ENCODE measurements at regions not wholly inside any gene's neighbourhood (a gene's known extent, or its start where the extent isn't known, plus 50 kb on each side); places are given as distances from the start of the nearest gene placed in this dataset.

DNA sequence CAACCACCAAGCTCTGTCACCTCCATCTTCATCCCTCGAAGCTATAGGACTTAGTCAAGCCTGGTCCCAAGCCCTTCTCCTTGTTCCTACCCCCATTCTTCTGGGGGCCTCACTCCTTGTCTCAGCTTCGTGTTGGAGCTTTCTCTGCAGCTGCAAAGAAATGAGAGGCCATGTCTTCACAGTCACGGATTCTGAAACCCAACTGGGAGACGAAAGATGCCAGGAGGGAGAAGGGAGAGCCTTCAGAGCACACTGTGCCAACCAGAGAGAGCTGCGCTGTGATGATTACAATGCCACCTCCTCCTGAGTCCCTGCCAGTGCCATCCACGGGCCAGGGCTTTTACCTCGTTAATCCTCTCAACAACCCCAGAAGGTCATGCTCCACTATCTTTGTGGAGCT, 469.3 kb downstream of the TBC1D22A start:
- no peak overlapping the region for H3K4me3 ChIP-seq (ENCODE audit: low read length)
- intact Hi-C loops (cut with micrococcal nuclease), result no loop called here
- no peaks in the 10 kb centered on the region for H3K9me3 ChIP-seq (ENCODE audit: control insufficient read depth, insufficient read depth, low read length)
- ATAC-seq (no peak), DNase-seq (no peak)
- no peaks in the 10 kb centered on the region for H3K36me3 ChIP-seq (ENCODE audit: control insufficient read depth, insufficient read depth, low read length)
- H3K4me1 Mint-ChIP-seq, result no peaks in the 10 kb centered on the region
- H3K9me3 Mint-ChIP-seq, result no peaks in the 10 kb centered on the region
- H3K4me1 ChIP-seq (ENCODE audit: control insufficient read depth, insufficient read depth, low read length), result no peaks in the 10 kb centered on the region
- H3K27ac Mint-ChIP-seq, result no peak overlapping the region
- H3K27me3 ChIP-seq (ENCODE audit: control insufficient read depth, insufficient read depth, low read length), result no peaks in the 10 kb centered on the region
- H3K4me3 Mint-ChIP-seq, result no peak overlapping the region
- H3K36me3 Mint-ChIP-seq, result no peaks in the 10 kb centered on the region
- TF ChIP-seq, protein P1, sequence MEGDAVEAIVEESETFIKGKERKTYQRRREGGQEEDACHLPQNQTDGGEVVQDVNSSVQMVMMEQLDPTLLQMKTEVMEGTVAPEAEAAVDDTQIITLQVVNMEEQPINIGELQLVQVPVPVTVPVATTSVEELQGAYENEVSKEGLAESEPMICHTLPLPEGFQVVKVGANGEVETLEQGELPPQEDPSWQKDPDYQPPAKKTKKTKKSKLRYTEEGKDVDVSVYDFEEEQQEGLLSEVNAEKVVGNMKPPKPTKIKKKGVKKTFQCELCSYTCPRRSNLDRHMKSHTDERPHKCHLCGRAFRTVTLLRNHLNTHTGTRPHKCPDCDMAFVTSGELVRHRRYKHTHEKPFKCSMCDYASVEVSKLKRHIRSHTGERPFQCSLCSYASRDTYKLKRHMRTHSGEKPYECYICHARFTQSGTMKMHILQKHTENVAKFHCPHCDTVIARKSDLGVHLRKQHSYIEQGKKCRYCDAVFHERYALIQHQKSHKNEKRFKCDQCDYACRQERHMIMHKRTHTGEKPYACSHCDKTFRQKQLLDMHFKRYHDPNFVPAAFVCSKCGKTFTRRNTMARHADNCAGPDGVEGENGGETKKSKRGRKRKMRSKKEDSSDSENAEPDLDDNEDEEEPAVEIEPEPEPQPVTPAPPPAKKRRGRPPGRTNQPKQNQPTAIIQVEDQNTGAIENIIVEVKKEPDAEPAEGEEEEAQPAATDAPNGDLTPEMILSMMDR (IDR thresholded peaks at IDR 0.05), result no peak
- peaks cover 0 to 4% of the 10 kb centered on the region in 2 donors for H3K27me3 Mint-ChIP-seq (ENCODE audit: low read depth in 2 of 2)
- no peak overlapping the region for H3K27ac ChIP-seq (ENCODE audit: low read length)
- WGBS (ENCODE audit: insufficient coverage), result 81% methylated on average over 7 of the region's 7 CpGs

DNA sequence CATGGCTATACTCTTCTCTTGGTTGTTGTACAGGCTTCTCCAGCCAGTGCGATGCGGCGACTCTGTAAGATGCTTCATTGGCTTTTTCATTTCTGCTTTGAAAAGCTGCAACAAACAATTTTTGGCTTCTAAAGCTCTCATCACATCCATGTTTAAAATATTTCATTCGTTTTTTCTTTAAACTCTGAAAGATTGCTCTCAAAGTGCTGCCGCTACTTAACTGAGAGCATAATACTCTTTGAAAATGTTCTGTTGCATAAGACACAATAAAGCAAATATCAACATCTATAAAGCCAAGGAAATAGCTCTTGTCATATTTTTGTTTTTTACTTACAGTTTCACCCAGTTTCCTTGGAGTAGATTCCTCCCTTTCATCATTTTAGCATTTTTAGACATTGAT, 468.3 kb downstream of the TBC1D22A start:
- WGBS (ENCODE audit: insufficient coverage), result 89% methylated on average over 5 of the region's 5 CpGs
- Mint-ChIP-seq H3K4me1 (no peaks in the 10 kb centered on the region), H3K4me3 (no peak overlapping the region), H3K27ac (no peak overlapping the region), H3K9me3 (no peaks in the 10 kb centered on the region), H3K27me3 (ENCODE audit: low read depth in 2 of 2) (peaks cover 0 to 4% of the 10 kb centered on the region in 2 donors), H3K36me3 (no peaks in the 10 kb centered on the region)
- TF ChIP-seq, protein P1 (IDR thresholded peaks at IDR 0.05), result no peak
- intact Hi-C loops (cut with micrococcal nuclease), result no loop called here
- no peaks in the 10 kb centered on the region for H3K4me1 ChIP-seq (ENCODE audit: control insufficient read depth, insufficient read depth, low read length)
- ATAC-seq, result no peak
- no peaks in the 10 kb centered on the region for H3K27me3 ChIP-seq (ENCODE audit: control insufficient read depth, insufficient read depth, low read length)
- no peak overlapping the region for H3K4me3 ChIP-seq (ENCODE audit: low read length)
- no peaks in the 10 kb centered on the region for H3K36me3 ChIP-seq (ENCODE audit: control insufficient read depth, insufficient read depth, low read length)
- no peaks in the 10 kb centered on the region for H3K9me3 ChIP-seq (ENCODE audit: control insufficient read depth, insufficient read depth, low read length)
- no peak for DNase-seq
- H3K27ac ChIP-seq (ENCODE audit: low read length), result no peak overlapping the region

DNA sequence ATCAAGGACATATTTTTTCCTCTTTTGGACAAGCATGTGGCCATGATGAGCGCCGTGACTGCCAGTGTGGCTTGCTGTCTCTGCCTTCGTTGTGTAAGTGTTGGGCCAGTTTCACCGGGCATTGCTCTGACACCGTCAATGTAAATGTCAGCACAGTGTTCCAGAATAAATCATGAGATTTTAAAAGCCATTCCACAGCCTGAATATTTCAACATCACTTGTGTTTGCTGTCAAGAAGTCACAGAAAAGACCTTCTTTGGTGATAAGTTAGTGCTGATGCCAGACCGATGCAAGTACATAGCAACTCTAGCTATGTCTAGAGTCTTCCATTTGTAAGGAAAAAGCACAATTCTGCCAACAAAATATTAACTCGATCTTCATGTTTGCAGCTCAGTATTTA, 467.8 kb downstream of the TBC1D22A start:
- Mint-ChIP-seq H3K27me3 (ENCODE audit: low read depth in 2 of 2) (peaks cover 0 to 4% of the 10 kb centered on the region in 2 donors), H3K27ac (no peak overlapping the region), H3K9me3 (no peaks in the 10 kb centered on the region), H3K4me3 (no peak overlapping the region), H3K36me3 (no peaks in the 10 kb centered on the region), H3K4me1 (no peaks in the 10 kb centered on the region)
- H3K4me3 ChIP-seq (ENCODE audit: low read length), result no peak overlapping the region
- ATAC-seq (no peak), DNase-seq (no peak)
- TF ChIP-seq, protein P1 (IDR thresholded peaks at IDR 0.05), result no peak
- H3K27ac ChIP-seq (ENCODE audit: low read length), result no peak overlapping the region
- H3K27me3 ChIP-seq (ENCODE audit: control insufficient read depth, insufficient read depth, low read length), result no peaks in the 10 kb centered on the region
- H3K9me3 ChIP-seq (ENCODE audit: control insufficient read depth, insufficient read depth, low read length), result no peaks in the 10 kb centered on the region
- H3K4me1 ChIP-seq (ENCODE audit: control insufficient read depth, insufficient read depth, low read length), result no peaks in the 10 kb centered on the region
- intact Hi-C loops (cut with micrococcal nuclease), result no loop called here
- no peaks in the 10 kb centered on the region for H3K36me3 ChIP-seq (ENCODE audit: control insufficient read depth, insufficient read depth, low read length)
- WGBS (ENCODE audit: insufficient coverage), result 94% methylated on average over 7 of the region's 7 CpGs

DNA sequence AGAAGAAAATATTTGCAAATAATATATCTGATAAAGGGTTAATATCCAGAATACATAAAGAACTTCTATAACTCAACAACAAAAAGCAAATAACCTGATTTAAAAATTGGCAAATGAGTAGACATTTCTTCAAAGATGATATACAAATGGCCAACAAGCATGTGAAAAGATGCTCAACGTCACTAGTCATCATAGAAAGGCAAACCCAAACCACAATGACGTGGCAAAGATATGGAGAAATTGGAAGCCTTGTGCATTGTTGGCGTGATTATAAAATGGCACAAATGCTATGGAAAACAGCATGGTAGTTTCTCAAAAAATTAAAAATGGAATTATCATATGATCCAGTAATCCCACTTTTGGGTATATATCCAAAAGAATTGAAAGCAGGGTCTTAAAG, 466.3 kb downstream of the TBC1D22A start:
- Histone ChIP-seq H3K4me1 (ENCODE audit: control insufficient read depth, insufficient read depth, low read length) (no peaks in the 10 kb centered on the region), H3K36me3 (ENCODE audit: control insufficient read depth, insufficient read depth, low read length) (no peaks in the 10 kb centered on the region), H3K4me3 (ENCODE audit: low read length) (no peak overlapping the region), H3K9me3 (ENCODE audit: control insufficient read depth, insufficient read depth, low read length) (no peaks in the 10 kb centered on the region), H3K27ac (ENCODE audit: low read length) (no peak overlapping the region), H3K27me3 (ENCODE audit: control insufficient read depth, insufficient read depth, low read length) (no peaks in the 10 kb centered on the region)
- no peak for ATAC-seq
- Mint-ChIP-seq H3K27ac (no peak overlapping the region), H3K36me3 (no peaks in the 10 kb centered on the region), H3K4me1 (no peaks in the 10 kb centered on the region), H3K4me3 (no peak overlapping the region), H3K9me3 (no peaks in the 10 kb centered on the region), H3K27me3 (ENCODE audit: low read depth in 2 of 2) (peaks cover 0 to 4% of the 10 kb centered on the region in 2 donors)
- TF ChIP-seq, protein P1 (IDR thresholded peaks at IDR 0.05), result no peak
- no peak for DNase-seq
- intact Hi-C loops (cut with micrococcal nuclease), result no loop called here
- WGBS (ENCODE audit: insufficient coverage), result 57% methylated on average over 3 of the region's 3 CpGs
